ENCODE measurements at regions not wholly inside any gene's neighbourhood (a gene's known extent, or its start where the extent isn't known, plus 50 kb on each side); places are given as distances from the start of the nearest gene placed in this dataset.

DNA sequence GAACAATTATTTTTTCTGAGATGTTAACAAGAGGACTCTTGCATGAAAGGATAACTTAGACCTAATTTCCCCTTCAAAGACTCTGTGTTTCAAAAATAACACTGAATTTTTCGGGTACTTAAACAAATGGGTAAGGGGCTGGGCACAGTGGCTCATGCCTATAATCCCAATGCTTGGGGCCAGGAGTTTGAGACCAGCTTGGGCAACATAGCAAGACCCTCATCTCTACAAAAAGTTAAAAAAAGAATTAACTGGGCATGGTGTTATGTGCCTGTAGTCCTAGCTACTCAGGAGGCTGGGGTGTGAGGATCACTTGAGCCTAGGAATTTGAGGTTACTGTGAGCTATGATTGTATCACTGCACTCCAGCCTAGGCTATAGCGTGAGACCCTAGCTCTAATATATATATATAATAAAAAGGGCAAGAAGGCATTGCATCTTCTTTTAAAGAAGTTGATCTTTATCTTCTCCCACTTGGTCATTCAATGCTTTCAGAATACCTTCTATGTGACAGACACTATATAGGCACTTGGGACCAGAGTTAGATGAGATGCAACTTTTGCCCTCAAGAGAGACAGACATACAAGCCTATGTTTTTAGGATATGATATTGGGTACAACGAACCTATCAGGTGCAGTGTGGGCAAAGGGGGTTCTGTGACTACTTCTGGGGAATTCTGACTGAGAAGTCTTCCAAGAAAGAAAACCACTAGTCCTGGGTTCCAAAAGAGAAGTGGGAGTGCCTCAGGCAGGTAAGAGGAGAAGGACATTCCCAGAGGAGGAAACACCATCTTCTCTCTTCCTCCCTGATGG lies 120.0 kb downstream of the MYCN start (continued):
- TF ChIP-seq, protein P1, sequence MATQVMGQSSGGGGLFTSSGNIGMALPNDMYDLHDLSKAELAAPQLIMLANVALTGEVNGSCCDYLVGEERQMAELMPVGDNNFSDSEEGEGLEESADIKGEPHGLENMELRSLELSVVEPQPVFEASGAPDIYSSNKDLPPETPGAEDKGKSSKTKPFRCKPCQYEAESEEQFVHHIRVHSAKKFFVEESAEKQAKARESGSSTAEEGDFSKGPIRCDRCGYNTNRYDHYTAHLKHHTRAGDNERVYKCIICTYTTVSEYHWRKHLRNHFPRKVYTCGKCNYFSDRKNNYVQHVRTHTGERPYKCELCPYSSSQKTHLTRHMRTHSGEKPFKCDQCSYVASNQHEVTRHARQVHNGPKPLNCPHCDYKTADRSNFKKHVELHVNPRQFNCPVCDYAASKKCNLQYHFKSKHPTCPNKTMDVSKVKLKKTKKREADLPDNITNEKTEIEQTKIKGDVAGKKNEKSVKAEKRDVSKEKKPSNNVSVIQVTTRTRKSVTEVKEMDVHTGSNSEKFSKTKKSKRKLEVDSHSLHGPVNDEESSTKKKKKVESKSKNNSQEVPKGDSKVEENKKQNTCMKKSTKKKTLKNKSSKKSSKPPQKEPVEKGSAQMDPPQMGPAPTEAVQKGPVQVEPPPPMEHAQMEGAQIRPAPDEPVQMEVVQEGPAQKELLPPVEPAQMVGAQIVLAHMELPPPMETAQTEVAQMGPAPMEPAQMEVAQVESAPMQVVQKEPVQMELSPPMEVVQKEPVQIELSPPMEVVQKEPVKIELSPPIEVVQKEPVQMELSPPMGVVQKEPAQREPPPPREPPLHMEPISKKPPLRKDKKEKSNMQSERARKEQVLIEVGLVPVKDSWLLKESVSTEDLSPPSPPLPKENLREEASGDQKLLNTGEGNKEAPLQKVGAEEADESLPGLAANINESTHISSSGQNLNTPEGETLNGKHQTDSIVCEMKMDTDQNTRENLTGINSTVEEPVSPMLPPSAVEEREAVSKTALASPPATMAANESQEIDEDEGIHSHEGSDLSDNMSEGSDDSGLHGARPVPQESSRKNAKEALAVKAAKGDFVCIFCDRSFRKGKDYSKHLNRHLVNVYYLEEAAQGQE (IDR thresholded peaks at IDR 0.05) = no peak
- TF ChIP-seq NR2F2 (IDR thresholded peaks at IDR 0.05) = no peak
- TF ChIP-seq, protein P2, sequence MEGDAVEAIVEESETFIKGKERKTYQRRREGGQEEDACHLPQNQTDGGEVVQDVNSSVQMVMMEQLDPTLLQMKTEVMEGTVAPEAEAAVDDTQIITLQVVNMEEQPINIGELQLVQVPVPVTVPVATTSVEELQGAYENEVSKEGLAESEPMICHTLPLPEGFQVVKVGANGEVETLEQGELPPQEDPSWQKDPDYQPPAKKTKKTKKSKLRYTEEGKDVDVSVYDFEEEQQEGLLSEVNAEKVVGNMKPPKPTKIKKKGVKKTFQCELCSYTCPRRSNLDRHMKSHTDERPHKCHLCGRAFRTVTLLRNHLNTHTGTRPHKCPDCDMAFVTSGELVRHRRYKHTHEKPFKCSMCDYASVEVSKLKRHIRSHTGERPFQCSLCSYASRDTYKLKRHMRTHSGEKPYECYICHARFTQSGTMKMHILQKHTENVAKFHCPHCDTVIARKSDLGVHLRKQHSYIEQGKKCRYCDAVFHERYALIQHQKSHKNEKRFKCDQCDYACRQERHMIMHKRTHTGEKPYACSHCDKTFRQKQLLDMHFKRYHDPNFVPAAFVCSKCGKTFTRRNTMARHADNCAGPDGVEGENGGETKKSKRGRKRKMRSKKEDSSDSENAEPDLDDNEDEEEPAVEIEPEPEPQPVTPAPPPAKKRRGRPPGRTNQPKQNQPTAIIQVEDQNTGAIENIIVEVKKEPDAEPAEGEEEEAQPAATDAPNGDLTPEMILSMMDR (IDR thresholded peaks at IDR 0.05; ENCODE audit: low read depth, low read length, missing input control) = no peak
- no peak for TF ChIP-seq JUND (IDR thresholded peaks at IDR 0.05)

DNA sequence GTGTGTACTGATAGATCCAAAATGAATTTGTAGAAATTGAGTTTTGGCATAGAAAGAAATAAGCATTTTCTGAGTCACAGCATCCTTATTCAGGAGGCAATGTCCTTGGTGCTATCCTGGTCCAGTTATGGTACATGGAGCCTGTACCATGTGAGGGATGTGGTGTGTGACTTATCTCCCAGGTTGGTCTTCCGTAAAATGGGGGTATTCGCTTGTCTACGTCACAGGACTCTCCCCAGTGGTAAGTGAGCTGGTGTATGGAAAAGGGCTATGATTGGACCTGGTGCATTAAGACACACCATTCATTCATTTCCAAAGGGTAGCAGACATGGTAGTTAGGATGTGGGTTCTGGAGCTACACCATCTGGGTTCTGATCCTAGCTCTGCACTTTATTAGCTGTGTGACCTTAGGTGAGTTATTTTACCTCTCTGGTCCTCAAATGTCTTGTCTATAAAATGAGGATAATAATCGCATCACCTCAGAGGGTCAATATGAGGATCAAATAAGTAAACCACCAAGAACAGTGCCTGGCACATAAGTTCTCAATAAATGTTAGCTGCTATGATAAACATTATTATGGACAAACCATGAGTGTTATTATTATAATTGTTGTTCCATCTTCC lies 119.2 kb downstream of the MYCN start:
- H3K9ac ChIP-seq (ENCODE audit: low read depth in 1 of 2, low read length in 2 of 2) = no peak overlapping the region
- H3K27me3 ChIP-seq (ENCODE audit: control insufficient read depth in 4 of 4, insufficient read depth in 4 of 4, low read length in 3 of 4) = no peaks in the 10 kb centered on the region
- 97% methylated on average over 4 of the region's 4 CpGs for WGBS
- no peak for TF ChIP-seq TAF1 (conservative IDR thresholded peaks at IDR 0.05)
- no peak for TF ChIP-seq HNF4A (conservative IDR thresholded peaks at IDR 0.05)
- no peak for TF ChIP-seq FOXA2 (IDR thresholded peaks at IDR 0.05)
- no peak for TF ChIP-seq GABPA (IDR thresholded peaks at IDR 0.05 in 1 of 2, conservative IDR thresholded peaks at IDR 0.05 in 1 of 2)
- no peak for TF ChIP-seq RAD21 (IDR thresholded peaks at IDR 0.05)
- TF ChIP-seq, protein P3, sequence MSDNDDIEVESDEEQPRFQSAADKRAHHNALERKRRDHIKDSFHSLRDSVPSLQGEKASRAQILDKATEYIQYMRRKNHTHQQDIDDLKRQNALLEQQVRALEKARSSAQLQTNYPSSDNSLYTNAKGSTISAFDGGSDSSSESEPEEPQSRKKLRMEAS (IDR thresholded peaks at IDR 0.05) = no peak
- TF ChIP-seq SP1 (IDR thresholded peaks at IDR 0.05) = no peak
- TF ChIP-seq JUND (IDR thresholded peaks at IDR 0.05) = no peak
- no peak for TF ChIP-seq RXRA (IDR thresholded peaks at IDR 0.05)
- TF ChIP-seq, protein P1 (IDR thresholded peaks at IDR 0.05) = no peak
- TF ChIP-seq, protein P4, sequence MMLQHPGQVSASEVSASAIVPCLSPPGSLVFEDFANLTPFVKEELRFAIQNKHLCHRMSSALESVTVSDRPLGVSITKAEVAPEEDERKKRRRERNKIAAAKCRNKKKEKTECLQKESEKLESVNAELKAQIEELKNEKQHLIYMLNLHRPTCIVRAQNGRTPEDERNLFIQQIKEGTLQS (IDR thresholded peaks at IDR 0.05) = no peak
- no peak for TF ChIP-seq FOXA1 (IDR thresholded peaks at IDR 0.05)
- TF ChIP-seq HNF4G (IDR thresholded peaks at IDR 0.05) = no peak
- TF ChIP-seq NR2F2 (IDR thresholded peaks at IDR 0.05) = no peak
- TF ChIP-seq EGR1 (IDR thresholded peaks at IDR 0.05; ENCODE audit: low read depth in 2 of 2) = no peak
- TF ChIP-seq YY1 (IDR thresholded peaks at IDR 0.05) = no peak
- TF ChIP-seq, protein P2 (IDR thresholded peaks at IDR 0.05; ENCODE audit: low read depth, low read length, missing input control) = no peak
- TF ChIP-seq, protein P5, sequence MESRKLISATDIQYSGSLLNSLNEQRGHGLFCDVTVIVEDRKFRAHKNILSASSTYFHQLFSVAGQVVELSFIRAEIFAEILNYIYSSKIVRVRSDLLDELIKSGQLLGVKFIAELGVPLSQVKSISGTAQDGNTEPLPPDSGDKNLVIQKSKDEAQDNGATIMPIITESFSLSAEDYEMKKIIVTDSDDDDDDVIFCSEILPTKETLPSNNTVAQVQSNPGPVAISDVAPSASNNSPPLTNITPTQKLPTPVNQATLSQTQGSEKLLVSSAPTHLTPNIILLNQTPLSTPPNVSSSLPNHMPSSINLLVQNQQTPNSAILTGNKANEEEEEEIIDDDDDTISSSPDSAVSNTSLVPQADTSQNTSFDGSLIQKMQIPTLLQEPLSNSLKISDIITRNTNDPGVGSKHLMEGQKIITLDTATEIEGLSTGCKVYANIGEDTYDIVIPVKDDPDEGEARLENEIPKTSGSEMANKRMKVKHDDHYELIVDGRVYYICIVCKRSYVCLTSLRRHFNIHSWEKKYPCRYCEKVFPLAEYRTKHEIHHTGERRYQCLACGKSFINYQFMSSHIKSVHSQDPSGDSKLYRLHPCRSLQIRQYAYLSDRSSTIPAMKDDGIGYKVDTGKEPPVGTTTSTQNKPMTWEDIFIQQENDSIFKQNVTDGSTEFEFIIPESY (IDR thresholded peaks at IDR 0.05) = no peak
- peaks cover 2 to 13% (median 4%) of the 10 kb centered on the region in 4 donors for H3K9me3 ChIP-seq (ENCODE audit: control insufficient read depth in 4 of 4, low read length in 3 of 4)
- H3K27ac ChIP-seq (ENCODE audit: low read depth in 1 of 2, low read length in 2 of 2) = no peak overlapping the region
- no peak for DNase-seq (ENCODE audit: low spot score)
- no peaks in the 10 kb centered on the region for H3K4me1 ChIP-seq (ENCODE audit: control insufficient read depth in 4 of 4, insufficient read depth in 4 of 4, low read length in 3 of 4)
- H3K4me3 ChIP-seq (ENCODE audit: low read depth in 1 of 3, low read length in 3 of 3) = no peak overlapping the region
- H3K36me3 ChIP-seq (ENCODE audit: control insufficient read depth in 4 of 4, insufficient read depth in 3 of 4, low read depth in 1 of 4, low read length in 3 of 4) = no peaks in the 10 kb centered on the region
